PC-3 (cell line): ENCODE measurements at regions not wholly inside any gene's neighbourhood (a gene's known extent, or its start where the extent isn't known, plus 50 kb on each side); places are given as distances from the start of the nearest gene placed in this dataset.

Experiments
- ATAC-seq: fragments of 200-7000 bp; cut with Tn5 transposase; 2 replicates; pipeline ENCODE4 v1.9.1; 2020; ENCODE audit warnings: mild to moderate bottlenecking, moderate library complexity
- BruUV-seq: library from RNA; stranded (reverse); fragments of 400-500 nt; replicated peaks from 2 replicates; lab custom pipeline; 2021; lab: Mats Ljungman, UMichigan
- CTCF ChIA-PET: fragments of 300-600 bp; sonication (Branson Sonifier 250); formaldehyde crosslinking; loops from one replicate; lab custom pipeline; 2022; ENCODE audit warnings: antibody characterized with exemption; lab: Charles Lee
- POLR2A ChIA-PET: fragments of 300-600 bp; sonication (Branson Sonifier 250); formaldehyde crosslinking; loops from one replicate; lab custom pipeline; 2022; ENCODE audit warnings: antibody characterized with exemption; ENCODE audit not compliant: unreplicated experiment; lab: Charles Lee
- DNase-seq: peaks from one replicate; pipeline ENCODE4 v3.0.0-alpha.2; 2015
- H2AFZ ChIP-seq: fragments of 300-600 bp; sonication (generic); 2 replicates; pipeline ENCODE4 v1.6.0; 2016; ENCODE audit warnings: antibody characterized with exemption, low read length
- H3F3A ChIP-seq: fragments of 300-600 bp; sonication (generic); one replicate; pipeline ENCODE4 v1.6.0; 2017; ENCODE audit warnings: antibody characterized with exemption, low read length, control low read depth, mild to moderate bottlenecking; ENCODE audit not compliant: unreplicated experiment
- H3K27ac ChIP-seq: fragments of 300-600 bp; sonication (generic); 2 replicates; pipeline ENCODE4 v1.5.1; 2016; ENCODE audit warnings: mild to moderate bottlenecking, low read length
- H3K27me3 ChIP-seq: fragments of 300-600 bp; sonication (generic); 2 replicates; pipeline ENCODE4 v1.6.1; 2016; ENCODE audit warnings: low read length, mixed read lengths
- H3K36me3 ChIP-seq: fragments of 300-600 bp; sonication (generic); 2 replicates; pipeline ENCODE4 v1.6.1; 2016; ENCODE audit warnings: low read depth, mixed run types, low read length, mixed read lengths
- H3K4me1 ChIP-seq: fragments of 300-600 bp; sonication (generic); 2 replicates; pipeline ENCODE4 v1.5.1; 2016; ENCODE audit warnings: low read length; ENCODE audit not compliant: insufficient read depth
- H3K4me2 ChIP-seq: fragments of 300-600 bp; sonication (generic); 2 replicates; pipeline ENCODE4 v1.6.0; 2016; ENCODE audit warnings: low read length
- H3K4me3 ChIP-seq: fragments of 300-600 bp; sonication (generic); 2 replicates; pipeline ENCODE4 v1.5.1; 2016; ENCODE audit warnings: mild to moderate bottlenecking, low read length, mixed read lengths
- H3K79me2 ChIP-seq: fragments of 300-600 bp; sonication (generic); 2 replicates; pipeline ENCODE4 v1.6.1; 2017; ENCODE audit warnings: low read length, mixed read lengths
- H3K9ac ChIP-seq: fragments of 300-600 bp; sonication (generic); 2 replicates; pipeline ENCODE4 v1.6.0; 2016; ENCODE audit warnings: mild to moderate bottlenecking, low read length
- H3K9me2 ChIP-seq: fragments of 300-600 bp; sonication (generic); replicated peaks from 2 replicates; pipeline ENCODE4 v1.6.1; 2016; ENCODE audit warnings: mixed run types, low read length, mixed read lengths
- H3K9me3 ChIP-seq: fragments of 300-600 bp; sonication (generic); 2 replicates; pipeline ENCODE4 v1.6.1; 2016; ENCODE audit warnings: low read length, mixed read lengths
- H4K20me1 ChIP-seq: fragments of 300-600 bp; sonication (generic); 2 replicates; pipeline ENCODE4 v1.6.1; 2016; ENCODE audit warnings: low read length, mixed read lengths
- EZH2 ChIP-seq: fragments of 300-600 bp; sonication (generic); IDR thresholded peaks from one replicate; pipeline ENCODE4 v1.6.1; 2017; ENCODE audit warnings: antibody characterized with exemption, mild to moderate bottlenecking, low read length; ENCODE audit not compliant: unreplicated experiment
- EZH2phosphoT487 ChIP-seq: fragments of 300-600 bp; sonication (generic); IDR thresholded peaks from 2 replicates; pipeline ENCODE4 v1.6.1; 2018; ENCODE audit warnings: mild to moderate bottlenecking, antibody characterized with exemption, low read length, borderline replicate concordance
- intact Hi-C: fragments of 100-400 bp; cut with micrococcal nuclease; formaldehyde crosslinking; loops from 2 replicates; pipeline ENCODE4 v1.9.0; 2023
- TF ChIP-seq, protein P1 (sequence below): fragments of 300-600 bp; sonication (generic); conservative IDR thresholded peaks from 2 replicates; pipeline ENCODE4 v1.5.1; 2017; ENCODE audit warnings: antibody characterized with exemption, low read depth, mild to moderate bottlenecking, low read length

DNA sequence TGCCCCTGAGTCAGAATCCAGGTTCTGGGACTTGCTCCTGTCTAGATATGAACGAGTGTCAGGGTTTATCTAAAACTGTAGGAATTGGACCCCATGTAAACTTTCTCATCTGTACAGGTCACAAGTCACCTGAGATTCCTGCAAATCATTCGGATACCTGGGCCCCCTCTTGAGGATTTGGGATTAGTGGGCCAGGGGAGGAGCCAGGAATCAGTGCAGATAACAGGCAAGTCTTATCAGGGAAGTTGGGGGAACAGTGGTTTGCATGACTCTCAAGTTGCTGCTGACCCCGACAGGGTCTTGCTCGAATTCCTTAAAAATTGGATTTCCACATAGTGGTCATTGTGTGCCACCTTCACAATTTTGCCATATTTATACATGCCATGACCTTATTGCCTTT, 188.4 kb upstream of the LYZL1 start:
- no peak for TF ChIP-seq EZH2
- no peak for TF ChIP-seq EZH2phosphoT487
- TF ChIP-seq, protein P1, sequence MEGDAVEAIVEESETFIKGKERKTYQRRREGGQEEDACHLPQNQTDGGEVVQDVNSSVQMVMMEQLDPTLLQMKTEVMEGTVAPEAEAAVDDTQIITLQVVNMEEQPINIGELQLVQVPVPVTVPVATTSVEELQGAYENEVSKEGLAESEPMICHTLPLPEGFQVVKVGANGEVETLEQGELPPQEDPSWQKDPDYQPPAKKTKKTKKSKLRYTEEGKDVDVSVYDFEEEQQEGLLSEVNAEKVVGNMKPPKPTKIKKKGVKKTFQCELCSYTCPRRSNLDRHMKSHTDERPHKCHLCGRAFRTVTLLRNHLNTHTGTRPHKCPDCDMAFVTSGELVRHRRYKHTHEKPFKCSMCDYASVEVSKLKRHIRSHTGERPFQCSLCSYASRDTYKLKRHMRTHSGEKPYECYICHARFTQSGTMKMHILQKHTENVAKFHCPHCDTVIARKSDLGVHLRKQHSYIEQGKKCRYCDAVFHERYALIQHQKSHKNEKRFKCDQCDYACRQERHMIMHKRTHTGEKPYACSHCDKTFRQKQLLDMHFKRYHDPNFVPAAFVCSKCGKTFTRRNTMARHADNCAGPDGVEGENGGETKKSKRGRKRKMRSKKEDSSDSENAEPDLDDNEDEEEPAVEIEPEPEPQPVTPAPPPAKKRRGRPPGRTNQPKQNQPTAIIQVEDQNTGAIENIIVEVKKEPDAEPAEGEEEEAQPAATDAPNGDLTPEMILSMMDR: no peak
- no TSS peak for BruUV-seq
- Histone ChIP-seq H3K79me2 (no peaks in the 10 kb centered on the region), H3K36me3 (no peaks in the 10 kb centered on the region), H3K9me2 (no peaks in the 10 kb centered on the region), H3K9me3 (no peaks in the 10 kb centered on the region), H3K4me3 (no peak overlapping the region), H3K27me3 (no peaks in the 10 kb centered on the region), H3K4me1 (peaks cover 50% of the 10 kb centered on the region), H3K27ac (no peak overlapping the region), H4K20me1 (no peaks in the 10 kb centered on the region), H2AFZ (no peak overlapping the region), H3F3A (peaks cover 3% of the 10 kb centered on the region), H3K4me2 (no peak overlapping the region), H3K9ac (no peak overlapping the region)
- no peak for ATAC-seq
- intact Hi-C loops: loop anchor here (10.0 kb wide), 1 partner anchor 196 kb away; no protein-coding TSS in a partner anchor
- DNase-seq: no peak
- CTCF ChIA-PET: no interaction called here
- POLR2A ChIA-PET: no interaction called here

DNA sequence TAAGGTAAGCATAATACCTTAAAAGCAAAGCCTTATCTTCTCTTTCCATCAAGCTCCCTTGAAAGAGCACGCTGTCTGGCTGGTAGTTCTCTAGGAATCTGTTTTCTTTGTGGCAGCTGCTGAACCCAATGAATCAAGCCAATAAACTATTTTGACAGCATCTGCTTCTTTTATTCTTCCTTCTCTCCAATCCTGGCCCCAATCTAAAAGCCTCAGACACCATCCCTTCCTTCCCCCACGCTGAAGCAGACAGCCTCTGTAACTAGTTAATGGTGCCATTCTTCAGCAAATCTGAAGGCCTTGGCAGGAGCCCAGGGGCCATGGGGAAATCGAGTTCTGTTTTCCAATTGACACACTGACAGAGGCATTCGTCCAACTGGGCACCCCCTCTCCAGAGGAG, 186.6 kb upstream of the LYZL1 start:
- Histone ChIP-seq H3K27ac (peak overlapping the region; percentile 76), H3K27me3 (no peaks in the 10 kb centered on the region), H3K9me2 (no peaks in the 10 kb centered on the region), H3K79me2 (no peaks in the 10 kb centered on the region), H4K20me1 (no peaks in the 10 kb centered on the region), H3K4me1 (peaks cover 62% of the 10 kb centered on the region), H3K36me3 (no peaks in the 10 kb centered on the region), H2AFZ (peak overlapping the region; percentile 40; the same call in 1 of the 2 replicates), H3F3A (peaks cover 6% of the 10 kb centered on the region), H3K4me2 (peak overlapping the region; percentile 73), H3K9ac (0 out of 2 replicates have a peak overlapping the region, but pooled peaks have one; percentile 26), H3K9me3 (no peaks in the 10 kb centered on the region), H3K4me3 (peak overlapping the region; percentile 26; the same call in 1 of the 2 replicates)
- no TSS peak for BruUV-seq
- ATAC-seq (no peak), DNase-seq (peak; percentile 50)
- ChIA-PET POLR2A (no interaction called here), CTCF (no interaction called here)
- TF ChIP-seq, protein P1: no peak
- TF ChIP-seq EZH2phosphoT487 (no peak), EZH2 (no peak)
- intact Hi-C loops: loop anchor here (10.0 kb wide), 1 partner anchor 197 kb away; no protein-coding TSS in a partner anchor

DNA sequence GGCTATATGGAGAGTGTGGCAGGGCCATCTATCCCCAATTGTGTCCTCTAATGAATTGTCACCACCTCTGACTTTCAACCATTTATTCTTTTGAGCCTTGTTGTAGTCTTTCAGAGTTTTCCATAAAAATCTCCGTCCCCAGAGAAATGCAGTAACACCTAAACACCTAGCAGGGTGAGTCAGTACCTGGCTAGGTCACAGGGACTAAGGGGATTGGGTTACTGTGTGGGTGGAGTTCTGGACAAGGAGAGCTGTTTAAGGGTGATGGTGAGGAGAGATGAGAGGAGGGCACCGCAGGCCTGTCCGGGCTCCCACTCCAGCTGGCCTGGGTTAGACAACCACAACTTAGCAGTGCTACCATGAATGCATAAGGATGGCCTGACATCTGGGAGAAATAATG, 186.2 kb upstream of the LYZL1 start:
- H3F3A ChIP-seq: peaks cover 6% of the 10 kb centered on the region
- CTCF ChIA-PET: no interaction called here
- no peaks in the 10 kb centered on the region for H4K20me1 ChIP-seq
- no peaks in the 10 kb centered on the region for H3K9me3 ChIP-seq
- H2AFZ ChIP-seq: peak overlapping the region; percentile 40; the same call in 1 of the 2 replicates
- peak overlapping the region; percentile 73 for H3K4me2 ChIP-seq
- peak; percentile 67 for DNase-seq
- H3K36me3 ChIP-seq: no peaks in the 10 kb centered on the region
- no peaks in the 10 kb centered on the region for H3K9me2 ChIP-seq
- no peak for ATAC-seq
- H3K27ac ChIP-seq: peak overlapping the region; percentile 76
- H3K27me3 ChIP-seq: no peaks in the 10 kb centered on the region
- intact Hi-C loops: loop anchor here (10.0 kb wide), 1 partner anchor 198 kb away; no protein-coding TSS in a partner anchor
- no peaks in the 10 kb centered on the region for H3K79me2 ChIP-seq
- TF ChIP-seq, protein P1: no peak
- TF ChIP-seq EZH2phosphoT487 (no peak), EZH2 (no peak)
- peaks cover 65% of the 10 kb centered on the region for H3K4me1 ChIP-seq
- no TSS peak for BruUV-seq
- POLR2A ChIA-PET: no interaction called here
- peak overlapping the region; percentile 26; the same call in 1 of the 2 replicates for H3K4me3 ChIP-seq
- 0 out of 2 replicates have a peak overlapping the region, but pooled peaks have one; percentile 26 for H3K9ac ChIP-seq
